HG03159 (cell line): ENCODE measurements at regions not wholly inside any gene's neighbourhood (a gene's known extent, or its start where the extent isn't known, plus 50 kb on each side); places are given as distances from the start of the nearest gene placed in this dataset.
"Not testable (repeated sequence)": the region's sequence is repeated elsewhere in the genome, so short reads cannot be mapped to it uniquely, and the experiment has no call there.

Source experiments
- ATAC-seq: cut with Tn5 transposase; IDR thresholded peaks from one replicate; pipeline ENCODE4 v1.9.1; 2021; ENCODE audit warnings: mild to moderate bottlenecking, moderate library complexity; ENCODE audit not compliant: unreplicated experiment

- no peak for ATAC-seq
These were observed 88.2 kb upstream of the SEMA3C start for GRCh38 chr7:81007051-81007450.

DNA sequence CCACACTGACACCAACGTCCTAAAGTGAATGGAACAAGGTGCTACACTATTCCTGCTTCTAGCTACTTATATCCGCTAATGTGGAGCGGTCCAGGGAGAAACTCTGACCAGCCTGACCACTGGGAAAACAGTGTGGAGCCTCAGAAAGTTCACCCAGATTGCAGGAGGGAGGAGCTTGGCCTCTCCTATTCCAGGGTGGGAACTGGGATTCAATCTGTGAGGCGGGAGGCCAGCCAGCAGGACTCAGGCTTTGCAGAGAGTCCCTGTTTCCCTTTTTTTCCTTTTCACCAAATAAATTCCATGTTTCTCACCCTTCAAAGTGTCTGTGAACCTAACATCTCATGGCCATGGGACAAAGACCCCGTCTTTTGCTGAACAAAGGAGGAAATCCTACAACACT is 86.4 kb upstream of the SEMA3C start:
- ATAC-seq = no peak

GRCh38 chr7:81004098-81004497 is 85.2 kb upstream of the SEMA3C start:
- no peak for ATAC-seq

- no peak for ATAC-seq
These were observed 84.5 kb upstream of the SEMA3C start for GRCh38 chr7:81003326-81003725.

DNA sequence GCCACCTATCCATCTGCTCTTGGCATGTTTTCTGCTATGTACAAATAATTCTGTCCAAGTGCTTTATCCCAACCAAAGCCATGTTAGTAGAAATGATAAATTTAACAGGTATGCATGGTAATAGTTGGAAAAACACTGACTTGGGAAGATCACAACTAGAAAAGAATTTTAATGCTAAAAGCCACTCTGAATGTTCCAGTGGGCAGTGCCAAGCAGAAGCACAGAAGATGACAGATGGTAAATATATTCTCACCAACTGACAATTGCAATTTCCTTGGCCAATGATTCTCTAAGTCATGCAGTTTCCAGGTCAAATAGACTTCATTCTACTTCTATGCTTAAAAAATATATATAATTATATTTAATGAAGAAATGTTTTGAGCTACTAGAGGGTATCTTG is 83.6 kb upstream of the SEMA3C start:
- no peak for ATAC-seq

DNA sequence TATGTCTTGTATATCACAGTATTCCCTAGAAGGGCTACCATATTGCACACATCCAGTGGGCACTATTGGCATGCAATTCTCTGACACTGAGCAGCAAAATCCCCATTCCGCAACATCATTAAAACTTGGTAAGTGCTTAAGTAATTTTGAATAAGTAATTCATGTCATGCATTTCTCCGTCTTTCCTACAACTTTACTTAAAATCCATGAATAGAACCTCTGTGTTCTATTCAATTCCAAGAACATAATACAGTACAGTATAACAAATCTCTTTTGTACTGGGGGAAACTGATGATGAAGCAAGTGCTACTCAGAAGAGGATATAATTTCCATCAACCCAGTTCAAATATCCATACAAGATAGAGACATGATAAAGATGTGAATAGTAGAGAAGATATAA is 80.9 kb upstream of the SEMA3C start:
- no peak for ATAC-seq

- no peak for ATAC-seq
These were observed 80.2 kb upstream of the SEMA3C start for GRCh38 chr7:80999100-80999499.

DNA sequence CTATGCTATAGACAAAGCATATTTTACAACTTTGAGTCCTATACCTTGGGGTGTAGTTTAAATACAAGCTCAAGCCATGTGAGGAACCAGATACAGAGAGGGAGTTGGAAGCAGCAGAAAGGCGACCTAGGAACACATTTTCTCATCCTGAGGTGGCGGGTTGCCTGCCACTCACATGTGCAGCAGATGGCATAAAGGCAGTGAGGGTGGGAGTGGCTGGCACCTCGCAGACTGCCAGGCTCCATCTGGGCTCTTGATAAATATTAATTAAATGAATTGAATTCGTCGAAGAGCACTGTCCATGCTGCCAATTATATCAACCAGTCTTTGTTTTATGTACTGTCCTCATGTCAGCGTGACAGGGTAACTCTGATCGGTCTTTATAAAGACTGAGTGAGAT is 79.0 kb upstream of the SEMA3C start:
- ATAC-seq = no peak

- not testable (repeated sequence) for ATAC-seq
These were observed 77.4 kb upstream of the SEMA3C start for GRCh38 chr7:80996236-80996635.

- ATAC-seq = no peak
These were observed 72.8 kb upstream of the SEMA3C start for GRCh38 chr7:80991654-80992053.

DNA sequence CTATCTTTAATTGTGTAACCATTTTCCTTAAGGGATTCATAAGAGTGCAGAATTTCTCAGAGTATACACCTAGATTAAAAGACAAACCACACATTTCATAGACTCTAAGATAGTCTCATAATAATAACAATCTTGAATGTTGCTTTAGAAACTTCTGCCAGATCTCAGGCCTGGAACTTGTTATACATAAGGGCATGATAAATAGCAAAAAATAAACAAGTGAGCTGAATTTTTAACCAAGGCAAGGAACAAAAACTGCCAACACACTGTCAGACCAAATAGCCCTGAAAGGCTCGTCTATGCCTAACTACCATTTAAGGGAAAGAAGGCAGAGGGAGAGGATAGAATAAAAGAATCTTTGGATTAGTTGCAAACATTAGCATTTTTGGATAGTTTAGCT is 65.8 kb upstream of the SEMA3C start:
- ATAC-seq = no peak

DNA sequence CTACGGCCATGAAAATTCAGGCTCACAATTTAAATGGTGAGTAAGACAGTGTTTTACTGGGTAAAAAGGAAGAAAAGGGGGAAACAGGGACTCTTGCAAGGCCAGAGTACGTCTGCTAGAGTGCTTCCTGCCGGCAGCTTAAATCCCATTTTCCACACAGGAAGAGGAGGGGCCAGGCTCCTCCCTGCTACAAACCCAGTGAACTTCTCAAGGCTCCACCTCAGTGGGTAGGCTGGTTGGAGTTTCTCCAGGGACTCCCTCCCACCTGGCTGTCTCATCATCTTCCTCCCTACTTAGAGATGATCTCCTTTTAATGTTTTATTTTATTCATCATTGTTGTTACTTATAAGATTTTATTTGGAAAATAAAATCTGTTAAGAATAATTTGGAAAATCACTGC is 62.6 kb upstream of the SEMA3C start:
- no peak for ATAC-seq

- ATAC-seq = no peak
These were observed 58.9 kb upstream of the SEMA3C start for GRCh38 chr7:80977751-80978150.

DNA sequence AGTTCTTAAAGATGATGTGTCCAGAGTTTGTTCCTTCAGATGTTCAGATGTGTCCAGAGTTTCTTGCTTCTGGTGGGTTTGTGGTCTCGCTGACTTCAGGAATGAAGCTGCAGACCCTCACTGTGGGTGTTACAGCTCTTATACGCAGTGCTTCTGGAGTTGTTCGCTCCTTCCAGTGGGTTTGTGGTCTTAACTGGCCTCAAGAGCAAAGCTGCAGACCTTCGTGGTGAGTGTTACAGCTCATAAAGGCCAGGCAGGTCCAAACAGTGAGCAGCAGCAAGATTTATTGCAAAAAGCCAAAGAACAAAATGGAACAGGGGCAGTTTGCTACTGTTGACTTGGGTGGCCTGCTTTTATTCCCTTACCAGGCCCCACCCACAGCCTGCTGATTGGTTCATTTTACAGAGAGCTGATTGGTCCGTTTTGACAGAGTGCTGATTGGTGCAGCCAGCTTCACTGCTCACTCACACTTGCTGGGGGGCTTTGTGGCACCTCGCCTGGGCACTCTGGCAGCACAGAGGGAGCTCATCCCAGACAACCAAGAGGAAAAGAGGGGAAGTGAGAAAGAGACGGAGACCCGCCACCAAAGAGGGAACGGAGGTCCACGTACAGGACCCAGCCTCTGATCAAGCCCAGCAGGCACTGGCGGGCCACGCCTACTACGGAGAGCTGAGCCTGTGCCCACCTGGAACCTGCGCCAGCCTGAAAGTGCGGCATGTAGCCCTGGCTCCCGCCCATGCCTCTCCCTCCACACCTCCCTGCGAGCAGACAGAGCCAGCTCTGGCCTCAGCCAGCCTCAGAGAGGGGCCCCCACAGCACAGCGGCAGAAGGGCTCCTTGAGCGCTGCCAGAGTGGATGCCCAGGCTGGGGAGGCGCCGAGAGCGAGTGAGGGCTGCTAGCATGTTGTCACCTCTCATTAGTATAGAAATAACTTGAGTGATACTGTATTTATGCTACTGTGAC is 55.8 kb upstream of the SEMA3C start:
- no peak for ATAC-seq

DNA sequence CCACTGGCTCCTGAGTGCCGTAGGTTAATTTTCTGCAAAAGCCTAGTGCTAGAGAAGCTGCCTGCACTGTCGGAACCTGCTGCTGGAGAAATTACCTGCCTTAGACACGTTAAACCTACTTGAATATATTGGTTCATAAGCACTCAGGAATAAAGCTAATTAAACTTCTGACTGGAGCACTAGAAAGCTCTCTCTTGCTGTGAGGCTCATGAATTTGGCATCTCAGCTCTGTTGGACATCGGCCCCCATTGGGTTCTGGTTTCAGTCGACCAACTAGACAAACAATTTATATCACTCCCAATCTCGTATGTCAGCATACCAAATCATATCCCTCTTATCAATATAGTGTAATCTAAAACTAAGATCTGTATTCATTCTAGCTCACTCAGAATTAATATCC is 52.4 kb upstream of the SEMA3C start:
- ATAC-seq = no peak
